GM21423 (cell line): ENCODE measurements at regions not wholly inside any gene's neighbourhood (a gene's known extent, or its start where the extent isn't known, plus 50 kb on each side); places are given as distances from the start of the nearest gene placed in this dataset.

Experiments
- ATAC-seq: cut with Tn5 transposase; IDR thresholded peaks from one replicate; pipeline ENCODE4 v1.9.1; 2021; ENCODE audit warnings: mild to moderate bottlenecking, moderate library complexity; ENCODE audit not compliant: unreplicated experiment

GRCh38 chr3:117534138-117534537, 824.6 kb downstream of the TUSC7 start:
- no peak for ATAC-seq

GRCh38 chr3:117536006-117536405, 826.4 kb downstream of the TUSC7 start:
- ATAC-seq, result no peak

- ATAC-seq, result no peak
These were observed 828.4 kb downstream of the TUSC7 start for GRCh38 chr3:117537949-117538348.

- no peak for ATAC-seq
These were observed 830.1 kb downstream of the TUSC7 start for GRCh38 chr3:117539729-117540128.

- no peak for ATAC-seq
These were observed 831.0 kb downstream of the TUSC7 start for GRCh38 chr3:117540597-117540996.

GRCh38 chr3:117541721-117542120, 832.1 kb downstream of the TUSC7 start:
- ATAC-seq, result no peak

GRCh38 chr3:117543521-117543920, 833.9 kb downstream of the TUSC7 start:
- ATAC-seq, result no peak

- ATAC-seq, result no peak
These were observed 835.9 kb downstream of the TUSC7 start for GRCh38 chr3:117545484-117545883.

GRCh38 chr3:117547956-117548550, 838.5 kb downstream of the TUSC7 start:
- no peak for ATAC-seq

GRCh38 chr3:117548600-117548999, 839.0 kb downstream of the TUSC7 start:
- no peak for ATAC-seq

- ATAC-seq, result no peak
These were observed 840.1 kb downstream of the TUSC7 start for GRCh38 chr3:117549716-117550115.

GRCh38 chr3:117550766-117551165, 841.2 kb downstream of the TUSC7 start:
- no peak for ATAC-seq

GRCh38 chr3:117553461-117553860, 843.9 kb downstream of the TUSC7 start:
- ATAC-seq, result peak; percentile 97

- no peak for ATAC-seq
These were observed 847.2 kb downstream of the TUSC7 start for GRCh38 chr3:117556646-117557407.

GRCh38 chr3:117557464-117558090, 848.0 kb downstream of the TUSC7 start:
- no peak for ATAC-seq

- no peak for ATAC-seq
These were observed 849.1 kb downstream of the TUSC7 start for GRCh38 chr3:117558681-117559080.

GRCh38 chr3:117562000-117562399, 852.4 kb downstream of the TUSC7 start:
- ATAC-seq, result no peak

GRCh38 chr3:117563063-117563462, 853.5 kb downstream of the TUSC7 start:
- ATAC-seq, result no peak

GRCh38 chr3:117565777-117566176, 856.2 kb downstream of the TUSC7 start:
- no peak for ATAC-seq

GRCh38 chr3:117566926-117567325, 857.3 kb downstream of the TUSC7 start:
- ATAC-seq, result no peak

GRCh38 chr3:117567382-117567781, 857.8 kb downstream of the TUSC7 start:
- no peak for ATAC-seq

- no peak for ATAC-seq
These were observed 858.3 kb downstream of the TUSC7 start for GRCh38 chr3:117567906-117568305.
